ENCODE measurements at regions not wholly inside any gene's neighbourhood (a gene's known extent, or its start where the extent isn't known, plus 50 kb on each side); places are given as distances from the start of the nearest gene placed in this dataset.
"Not testable (repeated sequence)": the region's sequence is repeated elsewhere in the genome, so short reads cannot be mapped to it uniquely, and the experiment has no call there.

DNA sequence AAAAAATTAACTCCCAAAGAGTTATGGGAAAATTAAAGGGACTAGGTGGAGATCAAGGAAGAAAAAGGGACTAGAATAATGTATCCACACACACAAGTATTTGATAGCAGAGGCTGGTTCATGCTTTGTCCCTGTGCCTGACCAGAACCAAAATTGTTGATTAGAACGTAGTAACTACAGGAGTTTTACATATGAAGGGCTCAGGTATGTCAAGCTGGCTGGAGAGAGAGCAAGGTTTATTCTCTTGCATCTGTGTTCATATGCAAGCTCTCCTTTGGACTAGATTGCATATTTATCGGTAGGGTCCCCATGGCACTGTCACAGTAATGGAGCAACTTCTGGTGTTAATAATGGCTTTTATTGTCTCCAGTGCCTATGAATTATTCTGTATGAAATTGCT is 239.9 kb upstream of the TRPM3 start:
- no peak for DNase-seq

DNA sequence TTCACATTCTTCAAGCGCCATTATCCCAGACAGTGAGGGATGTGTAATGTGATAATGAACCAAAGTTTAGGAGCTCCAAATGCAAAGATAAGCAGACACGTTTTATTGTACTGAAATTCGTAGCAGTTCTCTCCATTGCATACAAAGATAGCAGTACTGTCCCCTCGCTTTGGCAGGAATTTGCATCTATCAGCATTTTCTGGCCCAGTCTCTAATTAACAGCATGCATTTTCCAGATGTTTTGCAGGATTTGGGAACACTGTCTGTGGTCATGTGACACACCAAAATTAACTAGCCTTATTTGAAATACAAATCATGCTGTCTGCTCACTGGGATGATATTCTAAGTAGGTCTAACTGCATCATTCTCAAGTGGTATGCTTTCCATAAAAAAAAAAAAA is 235.9 kb upstream of the TRPM3 start:
- no peak for DNase-seq

DNA sequence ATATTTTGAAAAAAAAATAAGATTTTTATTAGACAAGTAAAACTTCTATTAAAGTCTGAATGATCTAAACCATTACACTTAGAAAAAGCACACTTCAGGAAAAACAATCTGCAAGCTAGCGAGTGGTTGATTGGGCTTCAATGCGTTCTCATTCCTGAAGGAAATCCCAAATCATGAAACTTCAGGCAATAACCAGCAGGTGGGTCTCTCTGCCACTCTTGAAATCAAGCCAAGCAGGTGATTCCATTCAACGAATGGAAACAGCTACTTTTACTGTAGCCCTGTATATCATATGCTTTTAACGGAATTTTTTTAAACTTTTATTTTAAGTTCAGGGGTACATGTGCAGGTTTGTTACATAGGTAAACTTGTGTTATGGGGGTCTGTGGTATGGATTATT is 234.5 kb upstream of the TRPM3 start:
- DNase-seq: no peak

DNA sequence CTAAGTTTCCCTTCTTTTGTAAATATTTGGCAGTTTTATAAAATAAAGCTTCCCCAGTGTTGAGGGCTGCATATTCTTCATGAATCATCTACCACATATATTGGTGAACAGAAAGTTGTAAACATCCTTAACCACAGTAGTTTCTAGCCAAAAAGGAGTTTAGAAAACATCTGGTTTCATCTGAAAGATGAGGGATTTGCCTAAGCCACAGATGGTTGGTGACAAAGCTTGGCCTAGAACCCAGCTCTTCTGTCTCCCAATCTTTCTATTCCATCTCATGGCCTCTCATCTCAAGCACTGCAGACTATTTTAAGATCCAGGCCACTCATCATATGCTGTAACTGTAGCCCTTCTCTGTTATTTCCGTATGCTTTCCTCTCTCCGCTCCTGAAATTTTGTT is 232.3 kb upstream of the TRPM3 start:
- no peak for DNase-seq

DNA sequence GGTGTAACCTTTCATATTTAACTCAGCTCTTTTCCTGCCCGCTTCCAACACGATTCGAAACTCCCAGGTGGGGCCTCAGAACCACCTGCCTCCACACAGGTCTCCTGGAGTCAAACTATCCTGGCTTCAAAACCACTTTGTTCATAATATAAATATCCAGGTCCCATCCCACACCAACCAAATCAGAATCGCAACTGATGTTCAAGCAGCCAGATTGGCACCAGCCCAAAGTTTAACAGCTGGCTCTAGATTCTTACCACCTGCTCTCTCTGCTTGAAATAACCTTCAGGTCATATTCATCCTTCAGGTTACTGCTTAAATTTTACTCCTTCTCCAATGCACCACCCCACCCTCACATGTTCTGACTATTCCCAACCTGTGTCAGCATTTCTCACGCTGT is 231.4 kb upstream of the TRPM3 start:
- DNase-seq: no peak

DNA sequence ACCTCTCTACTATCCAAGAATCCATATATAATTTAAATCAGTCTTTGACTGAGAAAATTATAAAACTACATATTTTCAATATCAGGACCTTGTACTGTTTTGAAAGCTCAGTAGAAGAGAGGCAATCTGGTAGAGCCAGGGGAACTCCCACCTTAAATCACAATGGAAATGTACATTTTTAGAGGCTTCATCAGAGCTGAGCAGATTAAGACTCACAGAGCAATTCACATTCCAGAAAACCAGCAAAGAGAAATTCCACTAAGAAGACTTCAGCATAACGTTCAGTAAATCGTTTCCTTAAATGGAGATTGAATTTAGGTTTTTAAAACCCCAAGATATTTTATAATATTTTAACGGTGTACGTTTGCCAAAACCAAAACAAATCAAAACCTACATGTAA is 227.8 kb upstream of the TRPM3 start:
- no peak for DNase-seq

DNA sequence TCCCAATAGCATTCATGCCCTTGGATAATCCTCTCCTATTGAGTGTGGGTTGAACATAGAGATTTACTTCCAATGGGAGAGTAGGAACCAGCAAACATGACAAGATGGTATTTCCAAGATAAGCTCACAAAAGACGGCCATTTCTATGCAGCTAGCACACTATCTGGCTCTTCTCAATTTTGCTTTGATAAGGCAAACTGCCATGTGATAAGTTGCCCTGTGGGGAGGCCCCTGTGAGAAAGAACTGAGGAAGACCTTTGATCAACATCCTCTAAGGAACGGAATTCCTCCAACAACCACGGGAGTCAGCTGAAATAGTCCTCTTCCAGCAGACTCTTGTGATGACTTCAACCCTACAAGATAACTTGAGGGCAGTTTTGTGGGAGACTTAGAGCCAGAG is 211.9 kb upstream of the TRPM3 start:
- no peak for DNase-seq

DNA sequence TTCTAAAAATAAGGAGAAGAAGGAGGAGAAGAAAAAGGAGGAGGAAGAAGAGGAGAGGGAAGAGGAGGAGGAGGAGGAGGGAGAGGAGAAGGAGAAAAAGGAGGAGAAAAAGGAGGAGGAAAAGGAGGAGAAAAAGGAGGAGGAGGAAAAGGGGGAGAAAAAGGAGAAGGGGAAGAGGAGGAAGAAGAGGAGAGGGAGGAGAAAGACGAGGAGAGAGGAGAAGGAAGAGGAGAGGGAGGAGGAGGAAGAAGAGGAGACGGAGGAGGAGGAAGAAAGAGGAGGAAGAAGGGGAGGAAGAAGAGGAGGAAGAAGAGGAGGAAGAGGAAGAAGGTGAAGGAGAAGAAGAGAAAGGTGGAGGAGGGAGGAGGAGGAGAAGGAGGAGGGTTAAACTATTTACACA is 210.2 kb upstream of the TRPM3 start:
- no peak for DNase-seq

DNA sequence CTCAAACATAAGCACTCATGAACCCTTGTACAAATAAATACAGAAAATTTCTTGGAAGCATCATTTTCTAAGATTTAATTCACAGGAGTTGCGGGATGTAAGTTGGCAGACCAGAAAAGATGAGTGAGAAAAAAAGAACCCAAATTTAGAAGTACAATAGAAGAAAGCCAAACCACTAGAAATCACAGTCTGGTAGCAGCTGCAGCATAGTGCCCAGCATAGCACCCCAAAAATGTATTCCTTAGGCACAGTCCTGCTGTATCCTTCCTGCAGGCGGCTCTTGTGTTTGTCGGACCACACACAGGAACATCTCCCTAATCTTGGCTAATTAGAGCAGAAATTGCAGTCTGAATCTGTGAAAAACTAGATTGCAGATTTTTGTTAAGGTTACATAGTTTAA is 208.5 kb upstream of the TRPM3 start:
- no peak for DNase-seq

DNA sequence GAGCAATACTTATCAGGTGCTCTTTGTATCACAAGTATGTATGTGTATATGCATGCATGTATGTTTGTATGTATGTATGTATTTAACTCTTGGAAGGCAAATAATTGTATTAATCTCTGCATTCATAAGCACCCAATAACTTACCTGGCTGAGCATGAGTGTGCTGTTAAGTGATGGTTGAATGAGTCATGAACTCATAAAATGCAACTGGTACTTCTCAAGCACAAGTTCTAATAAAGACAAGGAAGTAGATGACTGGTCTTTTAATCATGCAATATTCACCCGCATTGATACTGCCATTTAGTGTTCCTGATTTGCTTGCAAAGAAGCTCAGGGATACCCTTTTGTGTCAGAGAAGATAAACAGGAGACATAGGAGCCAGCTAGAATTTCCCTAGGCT is 204.9 kb upstream of the TRPM3 start:
- DNase-seq: no peak

DNA sequence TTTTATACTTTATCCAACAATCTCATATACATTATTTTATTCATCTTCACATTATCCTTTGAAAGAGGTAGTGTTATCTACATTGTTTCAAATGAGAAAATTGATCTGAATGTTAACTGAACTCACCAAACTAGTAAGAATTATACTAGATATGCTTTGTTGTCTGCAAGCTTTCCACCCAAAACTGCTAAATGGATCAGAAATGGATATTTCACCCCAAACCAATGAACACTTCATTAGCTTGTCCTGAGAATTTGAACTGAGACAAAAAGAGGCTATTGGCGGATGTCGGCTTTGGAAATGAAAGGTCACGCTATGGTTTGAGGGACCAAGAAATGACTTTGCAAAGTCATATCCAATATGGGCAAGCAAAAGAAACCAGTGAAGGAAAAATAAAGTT is 201.9 kb upstream of the TRPM3 start:
- DNase-seq: no peak

DNA sequence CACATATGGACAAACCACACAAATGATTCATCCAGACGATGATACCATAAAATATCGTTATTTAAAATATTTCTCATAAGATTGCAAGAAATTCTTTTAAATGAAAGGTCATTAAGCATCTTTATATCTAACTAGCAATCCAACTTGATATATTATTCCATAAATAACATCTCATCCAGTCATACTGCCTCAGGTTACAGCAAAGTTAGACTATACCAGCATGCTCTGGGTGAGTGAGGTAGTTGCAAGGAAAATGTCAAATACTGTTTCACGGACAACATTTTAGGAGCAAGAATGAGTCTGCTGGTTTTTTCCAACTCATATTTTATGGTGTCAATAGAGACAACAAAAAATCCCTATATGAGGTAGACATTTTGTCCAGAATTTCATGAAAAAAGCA is 200.9 kb upstream of the TRPM3 start:
- DNase-seq: no peak

DNA sequence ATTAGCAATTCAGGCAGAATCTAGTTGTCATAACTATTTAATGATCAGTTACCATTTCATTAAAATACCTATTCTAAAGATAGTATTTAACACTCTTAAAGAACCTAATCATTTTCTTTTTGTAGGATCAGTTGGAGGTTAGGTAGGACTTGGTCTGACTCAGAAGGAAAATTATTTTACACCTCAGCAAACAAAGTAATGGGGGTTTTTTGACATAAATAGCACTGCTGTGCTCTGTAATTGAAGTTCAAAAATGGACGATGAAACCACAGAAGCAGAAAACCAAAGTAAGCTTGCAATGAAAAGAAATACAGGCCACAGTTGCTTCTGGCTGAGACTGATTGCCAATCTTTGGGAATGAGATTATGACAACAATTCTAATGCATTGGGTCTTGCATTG is 187.0 kb upstream of the TRPM3 start:
- DNase-seq: no peak

DNA sequence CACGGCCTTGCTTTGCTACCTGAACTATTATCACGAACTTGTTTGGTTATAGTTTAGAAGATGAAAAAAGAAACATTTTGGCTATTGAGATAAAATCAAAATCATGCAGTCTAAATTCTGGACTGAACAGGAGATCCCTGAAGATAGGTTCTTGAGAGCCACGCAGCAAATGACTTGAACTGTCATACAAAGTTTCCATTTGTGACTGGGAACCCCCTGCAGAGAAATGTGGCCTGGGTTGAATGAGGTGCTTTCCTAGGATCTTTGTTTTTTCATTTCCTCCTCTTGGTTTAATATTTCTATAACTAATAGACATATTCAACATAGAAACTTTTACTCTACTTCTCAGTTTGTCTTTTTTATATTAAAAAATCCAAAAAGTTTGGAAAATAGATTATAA is 184.7 kb upstream of the TRPM3 start:
- no peak for DNase-seq

DNA sequence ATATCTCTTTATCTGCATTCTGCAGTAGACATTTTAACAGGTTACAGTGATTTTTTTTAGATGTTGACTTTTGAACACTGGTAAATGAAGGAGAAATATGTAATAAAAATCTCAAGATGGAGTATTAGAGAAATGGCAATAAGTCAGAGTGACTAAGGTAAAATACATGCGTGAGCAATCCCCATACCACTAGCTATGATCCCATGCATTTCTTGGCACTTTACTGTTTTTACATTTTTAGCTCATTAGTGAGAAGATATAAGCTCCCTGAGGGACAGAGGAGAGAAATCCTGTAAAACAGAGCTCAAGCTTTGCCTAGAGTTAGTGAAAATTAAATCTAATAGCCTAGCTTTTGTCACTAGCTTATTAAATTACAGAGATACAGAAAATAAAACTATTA is 181.9 kb upstream of the TRPM3 start:
- no peak for DNase-seq

DNA sequence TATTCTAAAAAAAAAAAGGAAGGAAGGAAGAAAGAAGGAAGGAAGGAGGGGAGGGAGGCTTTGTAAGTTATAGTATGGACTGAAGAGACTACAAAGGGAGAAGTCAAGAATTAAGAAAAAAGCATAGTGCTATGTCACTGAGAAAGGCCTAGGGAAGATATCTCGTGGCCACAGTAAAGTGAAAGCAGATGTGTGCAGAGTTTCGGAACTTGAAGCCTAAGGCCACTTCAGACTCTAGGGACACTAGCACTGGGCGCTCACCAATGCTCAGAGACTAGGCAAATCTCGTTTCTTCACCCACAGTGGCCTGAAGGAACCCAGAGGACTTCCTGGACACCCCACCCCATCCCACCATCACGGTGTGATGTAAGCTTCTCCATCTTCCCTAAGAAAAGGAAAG is 181.4 kb upstream of the TRPM3 start:
- DNase-seq: no peak

DNA sequence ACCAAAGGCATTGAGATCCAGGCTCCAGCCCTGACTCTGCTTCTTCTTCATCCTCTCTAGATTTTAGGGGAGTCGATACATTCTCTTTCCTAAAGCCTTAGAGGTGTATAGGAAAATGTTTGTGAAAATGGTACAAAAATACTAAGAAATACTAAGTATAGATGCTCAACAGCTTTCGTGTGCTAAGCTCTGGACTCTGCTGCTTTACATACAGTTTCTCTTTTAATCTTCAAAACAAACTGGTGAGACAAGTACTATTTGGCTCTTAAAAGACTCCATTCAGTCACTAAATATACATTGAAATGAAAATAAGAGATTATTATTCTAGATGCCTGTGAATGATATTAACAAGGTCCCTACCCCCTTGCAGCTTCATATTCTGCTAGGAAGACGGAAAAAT is 174.5 kb upstream of the TRPM3 start:
- no peak for DNase-seq

DNA sequence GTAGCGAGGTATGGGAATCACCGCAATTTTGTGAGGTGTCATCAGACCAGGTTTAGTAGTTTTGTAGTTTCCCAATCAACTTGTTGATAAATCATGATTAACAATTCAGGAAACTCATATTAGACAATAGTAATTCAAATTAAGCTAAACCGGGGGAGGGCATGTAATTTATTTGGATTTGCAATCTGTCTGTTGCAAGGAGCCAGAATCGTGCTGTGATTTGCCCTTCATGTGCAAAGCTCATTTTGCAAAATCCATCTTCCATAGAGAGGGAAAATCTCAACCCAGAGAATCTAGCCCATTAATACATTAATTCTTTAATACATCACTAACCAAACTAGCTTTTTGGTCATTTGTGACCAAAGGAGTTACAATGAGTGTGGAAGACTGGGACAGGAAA is 164.7 kb upstream of the TRPM3 start:
- DNase-seq: no peak

DNA sequence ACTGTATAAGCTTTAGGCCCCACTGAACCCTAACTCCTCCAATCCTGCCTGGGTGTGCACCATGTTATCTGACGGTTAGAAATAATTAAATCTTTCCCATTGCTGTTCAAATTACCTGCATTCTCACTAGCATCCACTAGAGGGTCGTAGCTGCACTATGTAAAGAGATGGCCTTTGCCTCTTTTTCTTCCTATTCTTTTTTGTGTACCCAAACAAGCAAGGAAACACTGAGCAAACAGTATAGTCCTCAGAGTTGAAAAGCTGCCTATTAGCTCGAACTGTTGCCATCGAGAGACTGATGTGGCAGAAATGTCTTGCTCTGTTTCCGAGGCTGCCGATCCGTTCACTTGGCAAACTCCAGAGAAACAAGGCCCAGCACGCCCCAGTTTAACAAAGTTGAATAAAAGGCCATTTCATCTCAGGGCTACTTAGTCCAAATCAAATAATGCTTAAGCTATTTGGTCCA is 163.8 kb upstream of the TRPM3 start:
- DNase-seq: peak; percentile 30

DNA sequence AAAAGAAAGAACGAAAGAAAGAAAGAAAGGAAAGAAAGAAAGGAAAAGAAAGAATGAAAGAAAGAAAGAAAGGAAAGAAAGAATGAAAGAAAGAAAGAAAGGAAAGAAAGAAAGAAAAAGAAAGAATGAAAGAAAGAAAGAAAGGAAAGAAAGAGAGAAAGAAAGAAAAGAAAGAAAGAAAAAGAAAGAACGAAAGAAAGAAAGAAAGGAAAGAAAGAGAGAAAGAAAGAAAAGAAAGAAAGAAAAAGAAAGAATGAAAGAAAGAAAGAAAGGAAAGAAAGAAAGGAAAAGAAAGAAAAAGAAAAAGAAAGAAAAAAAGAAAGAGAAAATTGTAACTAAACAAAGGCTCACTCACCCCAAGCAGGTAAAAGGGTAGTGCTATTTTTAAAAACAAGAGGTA is 160.7 kb upstream of the TRPM3 start:
- DNase-seq: not testable (repeated sequence)

DNA sequence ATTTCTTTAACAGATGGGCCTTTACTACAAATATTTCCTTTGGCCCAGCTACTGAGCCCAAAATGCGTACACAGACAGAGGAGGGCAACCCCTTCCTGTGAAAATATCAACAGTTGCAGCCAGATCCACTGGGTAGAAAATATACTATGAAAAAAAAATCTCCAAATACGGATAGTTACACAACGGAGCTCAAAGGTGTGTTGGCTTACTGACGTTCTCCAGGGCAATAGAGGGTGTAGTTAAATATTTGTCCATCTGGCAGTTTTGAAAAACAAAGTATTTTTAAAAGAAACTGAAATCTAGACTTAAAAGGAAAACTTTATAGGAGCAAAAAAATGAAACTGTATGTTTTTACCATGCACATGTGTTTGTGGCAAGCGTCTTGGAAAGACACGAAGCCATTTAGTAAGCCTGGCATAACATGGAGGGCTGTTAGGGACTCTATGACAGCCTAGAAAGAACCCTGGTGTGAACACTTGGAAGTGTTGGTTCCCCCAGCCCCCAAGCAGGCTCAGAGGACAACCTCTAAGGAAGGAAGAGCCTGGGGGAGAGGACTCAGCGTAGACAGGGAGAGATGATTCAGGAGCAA is 157.8 kb upstream of the TRPM3 start:
- DNase-seq: no peak

DNA sequence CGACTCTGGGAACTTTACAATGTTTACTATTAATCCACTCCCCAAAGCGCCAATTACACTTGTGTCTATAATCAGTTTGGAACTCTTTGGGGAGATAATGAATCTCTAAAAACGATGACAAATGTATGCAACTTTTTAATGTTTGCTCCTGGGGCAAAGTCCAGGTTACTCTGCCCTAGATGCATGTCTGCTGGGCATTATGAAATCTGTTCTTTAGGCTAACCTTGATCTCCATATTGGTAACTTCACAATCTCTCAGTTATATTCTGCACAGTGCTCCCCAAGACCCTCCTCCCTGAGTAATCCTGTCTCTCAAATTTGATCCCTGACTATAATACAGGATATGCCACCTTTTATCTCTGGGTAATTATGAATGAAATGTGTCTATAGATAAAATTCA is 152.2 kb upstream of the TRPM3 start:
- DNase-seq: no peak

DNA sequence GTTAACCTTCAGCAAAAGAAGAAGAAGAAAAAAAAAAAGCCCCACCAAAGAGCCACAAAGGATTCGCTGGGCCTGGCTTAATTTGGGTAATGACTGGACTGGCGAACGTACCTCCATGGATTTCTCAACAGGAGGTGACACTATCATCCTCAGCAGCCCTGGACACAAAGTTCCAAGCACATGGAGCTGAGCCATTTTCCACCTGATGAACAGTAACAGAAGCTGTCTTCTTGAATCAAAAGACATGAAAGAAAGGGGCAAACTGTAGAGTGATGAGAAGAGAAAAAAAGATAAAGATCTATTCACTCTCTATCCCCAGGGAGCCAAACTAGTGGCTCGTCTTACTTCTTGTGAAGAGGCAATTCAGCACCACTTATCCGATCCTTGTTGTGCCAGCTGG is 150.2 kb upstream of the TRPM3 start:
- DNase-seq: no peak

DNA sequence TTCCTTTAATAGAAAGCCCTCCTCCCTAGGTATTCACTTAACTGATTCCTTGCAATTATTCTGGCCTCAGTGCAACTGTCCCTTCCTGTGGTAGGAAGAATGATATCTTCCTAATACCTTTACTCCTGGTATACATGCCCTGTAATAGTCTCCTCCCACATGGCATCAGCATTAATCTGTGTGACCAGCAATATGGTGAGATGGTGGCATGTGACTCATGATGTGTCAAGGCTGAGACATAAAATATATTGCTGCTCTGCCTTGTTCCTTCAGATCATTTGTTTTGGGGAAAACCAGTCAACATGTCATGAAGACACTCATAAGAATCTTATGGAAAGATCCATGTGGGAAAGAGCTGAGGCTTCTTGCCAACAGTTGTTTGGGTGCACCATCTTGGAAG is 149.1 kb upstream of the TRPM3 start:
- no peak for DNase-seq

DNA sequence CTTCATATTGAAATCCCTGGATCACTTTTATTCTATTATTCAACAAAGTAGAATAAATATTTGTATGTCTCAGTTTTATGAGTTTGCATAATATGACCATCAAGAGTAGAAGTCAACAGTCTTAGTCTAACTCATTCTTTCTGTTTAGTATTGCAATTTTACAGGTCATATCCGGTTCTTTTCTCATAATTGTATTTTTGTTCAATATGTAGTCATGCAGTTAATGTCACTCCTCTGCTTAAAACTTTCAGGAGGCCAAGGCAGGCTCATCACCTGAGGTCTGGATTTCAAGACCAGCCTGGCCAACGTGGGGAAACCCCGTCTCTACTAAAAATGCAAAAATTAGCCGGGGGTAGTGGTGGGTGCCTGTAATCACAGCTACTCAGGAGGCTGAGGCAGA is 148.4 kb upstream of the TRPM3 start:
- no peak for DNase-seq

All from right kidney (tissue), 1 donor.